D721Med (cell line): ENCODE measurements at regions not wholly inside any gene's neighbourhood (a gene's known extent, or its start where the extent isn't known, plus 50 kb on each side); places are given as distances from the start of the nearest gene placed in this dataset.

Experiments
- DNase-seq: peaks from one replicate; pipeline ENCODE4 v3.0.0; 2011; ENCODE audit warnings: low spot score; ENCODE audit not compliant: insufficient read length
- FAIRE-seq: peaks from 2 replicates; lab custom pipeline; 2011; peaks lifted over from hg19 to GRCh38; lab: Jason Lieb, UNC
- CTCF ChIP-seq: IDR thresholded peaks from 2 replicates; pipeline ENCODE4 v1.5.1; 2012; ENCODE audit warnings: mild to moderate bottlenecking, control low read depth; ENCODE audit not compliant: insufficient read depth; ENCODE audit errors: missing control alignments

GRCh38 chr13:44819772-44820171, 169.5 kb downstream of the NUFIP1 start:
- TF ChIP-seq CTCF, result no peak
- FAIRE-seq, result no peak
- no peak for DNase-seq

- FAIRE-seq (no peak), DNase-seq (no peak)
- TF ChIP-seq CTCF, result no peak
Measured at GRCh38 chr13:44819245-44819644, 170.0 kb downstream of the NUFIP1 start.

GRCh38 chr13:44818428-44818827, 170.8 kb downstream of the NUFIP1 start:
- no peak for FAIRE-seq
- peak; percentile 28 for DNase-seq
- TF ChIP-seq CTCF, result no peak

- FAIRE-seq, result no peak
- DNase-seq, result no peak
- no peak for TF ChIP-seq CTCF
Measured at GRCh38 chr13:44818016-44818415, 171.3 kb downstream of the NUFIP1 start.

- DNase-seq, result no peak
- TF ChIP-seq CTCF, result no peak
- FAIRE-seq, result no peak
Measured at GRCh38 chr13:44817131-44817671, 172.1 kb downstream of the NUFIP1 start.

- FAIRE-seq (no peak), DNase-seq (no peak)
- TF ChIP-seq CTCF, result no peak
Measured at GRCh38 chr13:44816701-44817100, 172.6 kb downstream of the NUFIP1 start.

GRCh38 chr13:44815623-44816022, 173.6 kb downstream of the NUFIP1 start:
- TF ChIP-seq CTCF, result no peak
- no peak for DNase-seq
- no peak for FAIRE-seq
